ENCODE measurements at regions not wholly inside any gene's neighbourhood (a gene's known extent, or its start where the extent isn't known, plus 50 kb on each side); places are given as distances from the start of the nearest gene placed in this dataset.

DNA sequence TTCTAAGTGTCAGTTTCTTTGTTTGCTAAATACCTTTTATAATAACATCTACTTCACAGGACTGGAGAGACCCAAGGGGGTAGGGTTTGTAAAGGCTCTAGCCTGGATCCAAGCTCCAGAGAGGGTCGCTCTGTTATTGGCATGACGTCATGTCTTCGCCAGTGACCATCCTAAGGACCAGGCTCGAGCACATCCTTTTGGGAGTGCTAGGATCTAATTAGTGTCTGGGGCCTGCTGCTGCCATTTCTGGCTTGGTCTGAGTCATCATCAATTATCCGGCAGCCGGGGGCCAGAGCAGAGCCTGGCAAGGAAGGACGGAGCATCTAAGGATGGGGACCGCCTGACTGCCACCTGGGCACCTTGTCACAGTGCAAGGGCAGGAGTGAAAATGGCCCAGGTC, 153.0 kb downstream of the NSG2 start:
- TF ChIP-seq, protein P1, sequence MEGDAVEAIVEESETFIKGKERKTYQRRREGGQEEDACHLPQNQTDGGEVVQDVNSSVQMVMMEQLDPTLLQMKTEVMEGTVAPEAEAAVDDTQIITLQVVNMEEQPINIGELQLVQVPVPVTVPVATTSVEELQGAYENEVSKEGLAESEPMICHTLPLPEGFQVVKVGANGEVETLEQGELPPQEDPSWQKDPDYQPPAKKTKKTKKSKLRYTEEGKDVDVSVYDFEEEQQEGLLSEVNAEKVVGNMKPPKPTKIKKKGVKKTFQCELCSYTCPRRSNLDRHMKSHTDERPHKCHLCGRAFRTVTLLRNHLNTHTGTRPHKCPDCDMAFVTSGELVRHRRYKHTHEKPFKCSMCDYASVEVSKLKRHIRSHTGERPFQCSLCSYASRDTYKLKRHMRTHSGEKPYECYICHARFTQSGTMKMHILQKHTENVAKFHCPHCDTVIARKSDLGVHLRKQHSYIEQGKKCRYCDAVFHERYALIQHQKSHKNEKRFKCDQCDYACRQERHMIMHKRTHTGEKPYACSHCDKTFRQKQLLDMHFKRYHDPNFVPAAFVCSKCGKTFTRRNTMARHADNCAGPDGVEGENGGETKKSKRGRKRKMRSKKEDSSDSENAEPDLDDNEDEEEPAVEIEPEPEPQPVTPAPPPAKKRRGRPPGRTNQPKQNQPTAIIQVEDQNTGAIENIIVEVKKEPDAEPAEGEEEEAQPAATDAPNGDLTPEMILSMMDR (conservative IDR thresholded peaks at IDR 0.05 in 1 of 2, IDR thresholded peaks at IDR 0.05 in 1 of 2; ENCODE audit: low read depth in 1 of 2, low read length in 2 of 2) = no peak
- no peak for TF ChIP-seq EZH2 (IDR thresholded peaks at IDR 0.05; ENCODE audit: low read length, missing control alignments)
